Stimulated activated naive CD4-positive, alpha-beta T cell (primary cell): ENCODE measurements at regions not wholly inside any gene's neighbourhood (a gene's known extent, or its start where the extent isn't known, plus 50 kb on each side); places are given as distances from the start of the nearest gene placed in this dataset.
"Not testable (repeated sequence)": the region's sequence is repeated elsewhere in the genome, so short reads cannot be mapped to it uniquely, and the experiment has no call there.

ENCODE experiments used
- DNase-seq, 6 experiments: peaks; one replicate each; lab custom pipeline; 2025; lab: John Stamatoyannopoulos, UW

DNA sequence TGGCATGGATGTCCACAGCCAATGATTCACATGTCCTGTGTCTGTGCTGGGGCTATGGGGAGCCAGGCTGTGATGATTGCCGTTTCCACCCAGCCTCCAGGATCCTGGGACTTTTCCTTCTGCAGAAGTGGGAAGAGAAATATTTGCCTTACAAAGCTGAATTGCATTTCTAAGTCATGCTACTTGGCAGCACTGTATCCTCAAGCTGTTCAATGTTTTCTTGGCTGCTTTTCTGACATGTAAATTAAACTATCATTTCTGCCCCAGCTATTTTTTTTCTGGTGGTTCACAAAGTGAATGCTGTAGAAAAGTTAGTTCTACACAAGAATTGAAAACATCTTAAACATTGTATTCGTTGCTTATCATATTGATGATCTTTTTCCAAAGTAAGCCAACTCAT is 51.9 kb upstream of the TCERG1L start:
- no peak for DNase-seq

DNA sequence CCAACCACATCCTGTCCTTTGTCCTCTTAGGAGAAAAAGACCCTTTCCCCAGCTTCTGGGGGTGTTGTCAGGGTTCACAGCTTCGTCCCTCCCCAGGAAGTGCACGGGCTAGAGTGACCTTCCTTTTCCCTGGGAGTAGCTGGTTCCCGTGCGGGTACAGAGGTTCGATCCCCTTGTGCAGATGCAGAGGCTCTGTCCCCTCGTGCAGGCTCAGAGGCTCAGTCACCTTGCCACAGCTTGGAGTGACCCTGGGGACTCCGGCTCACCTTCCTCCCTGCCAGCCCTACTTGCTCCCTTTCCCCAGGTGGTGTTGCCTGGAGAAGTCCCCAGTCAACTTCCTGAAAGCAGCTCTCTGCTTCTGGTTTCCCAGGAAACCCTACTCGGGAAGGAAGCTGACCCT is 60.0 kb upstream of the TCERG1L start:
- DNase-seq, result no peak

DNA sequence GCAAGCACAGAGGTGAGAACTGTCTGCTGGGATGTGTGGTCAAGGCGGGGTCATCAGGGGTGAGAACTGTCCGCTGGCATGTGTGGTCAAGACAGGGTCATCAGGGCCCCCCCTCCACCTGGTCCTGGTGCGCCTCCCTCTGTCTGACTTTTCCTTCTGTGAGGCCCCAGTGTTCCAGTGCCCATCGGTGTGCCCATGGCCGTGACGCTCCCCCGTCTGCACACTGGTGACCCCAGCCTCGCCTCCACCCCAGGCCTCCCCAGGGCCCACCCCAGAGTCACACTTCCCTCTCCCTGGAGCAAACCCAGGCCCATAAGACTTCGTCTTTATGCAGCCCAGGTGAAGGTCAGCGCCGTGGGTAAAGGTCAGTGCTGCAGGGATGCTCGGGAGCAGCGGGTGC is 70.1 kb upstream of the TCERG1L start:
- DNase-seq, result no peak

DNA sequence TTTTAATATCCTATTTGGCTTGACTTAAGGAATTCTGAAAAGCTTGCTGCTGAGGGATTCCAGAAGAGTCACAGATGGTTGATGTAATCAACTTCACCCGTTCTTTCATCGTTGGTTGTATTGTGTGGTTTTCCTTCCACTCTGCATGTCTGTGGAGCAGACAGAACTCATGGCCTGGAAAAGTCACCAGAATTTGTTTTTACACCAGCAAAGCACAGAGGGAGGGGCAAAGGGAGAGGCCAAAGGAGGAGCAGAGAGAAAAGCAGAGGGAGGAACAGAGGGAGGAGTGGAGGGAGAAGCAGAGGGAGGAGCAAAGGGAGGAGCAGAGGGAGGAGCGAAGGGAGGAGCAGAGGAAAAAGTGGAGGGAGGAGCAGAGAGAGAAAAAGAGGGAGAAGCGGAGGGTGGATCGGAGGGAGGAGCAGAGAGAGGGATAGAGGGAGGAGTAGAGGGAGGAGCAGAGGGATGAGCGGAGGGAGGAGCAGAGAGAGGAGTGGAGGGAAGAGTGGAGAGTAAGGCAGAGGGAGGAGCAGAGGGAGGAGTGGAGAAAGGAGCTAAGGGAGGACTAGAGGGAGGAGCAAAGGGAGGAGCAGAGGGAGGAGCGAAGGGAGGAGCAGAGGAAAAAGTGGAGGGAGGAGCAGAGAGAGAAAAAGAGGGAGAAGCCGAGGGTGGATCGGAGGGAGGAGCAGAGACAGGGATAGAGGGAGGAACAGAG is 73.8 kb upstream of the TCERG1L start:
- not testable (repeated sequence) for DNase-seq

DNA sequence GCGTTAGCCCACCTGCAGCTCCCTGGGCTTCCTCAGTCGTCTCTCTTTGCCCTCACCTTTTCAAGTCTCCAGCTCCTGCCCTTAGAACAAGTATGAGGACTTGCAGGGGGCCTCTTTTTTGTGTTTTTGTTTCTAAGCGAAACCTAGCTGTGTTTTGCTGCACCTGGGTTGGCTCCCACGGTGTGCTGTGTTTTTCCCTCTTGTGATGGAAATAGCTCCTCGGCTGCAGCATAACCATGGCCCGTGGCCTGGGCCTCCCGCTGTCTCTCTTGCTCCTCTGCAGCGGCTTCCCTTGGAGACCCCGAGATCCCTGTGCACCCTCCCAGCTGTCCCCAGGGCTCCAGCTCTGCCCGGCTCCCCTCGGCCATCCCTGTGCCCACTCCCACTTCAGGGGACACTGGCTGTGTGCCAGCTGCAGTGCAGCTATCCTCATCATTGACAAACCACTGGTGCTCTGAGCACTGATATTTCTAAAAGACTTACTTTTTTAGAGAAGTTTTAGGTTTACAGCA is 75.6 kb upstream of the TCERG1L start:
- DNase-seq, result no peak

DNA sequence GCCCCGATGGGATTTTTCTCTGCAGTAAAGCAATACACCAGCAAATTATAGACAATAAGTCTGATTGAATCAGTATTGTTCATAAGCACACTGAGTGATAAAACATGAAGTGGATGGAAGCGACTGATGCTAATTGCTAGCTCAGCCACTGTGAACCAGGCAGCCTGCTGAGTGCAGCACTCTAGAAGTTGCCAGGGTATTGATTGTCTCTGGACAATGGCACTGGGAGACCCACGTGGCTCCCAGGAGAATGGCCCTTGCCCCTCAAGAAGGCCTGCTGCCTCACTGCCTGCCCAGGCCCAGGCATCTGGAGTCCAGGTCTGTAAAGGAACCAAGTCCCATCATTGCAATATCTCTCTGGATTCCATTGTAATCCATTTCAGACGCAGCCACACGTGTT is 80.4 kb upstream of the TCERG1L start:
- DNase-seq, result no peak

DNA sequence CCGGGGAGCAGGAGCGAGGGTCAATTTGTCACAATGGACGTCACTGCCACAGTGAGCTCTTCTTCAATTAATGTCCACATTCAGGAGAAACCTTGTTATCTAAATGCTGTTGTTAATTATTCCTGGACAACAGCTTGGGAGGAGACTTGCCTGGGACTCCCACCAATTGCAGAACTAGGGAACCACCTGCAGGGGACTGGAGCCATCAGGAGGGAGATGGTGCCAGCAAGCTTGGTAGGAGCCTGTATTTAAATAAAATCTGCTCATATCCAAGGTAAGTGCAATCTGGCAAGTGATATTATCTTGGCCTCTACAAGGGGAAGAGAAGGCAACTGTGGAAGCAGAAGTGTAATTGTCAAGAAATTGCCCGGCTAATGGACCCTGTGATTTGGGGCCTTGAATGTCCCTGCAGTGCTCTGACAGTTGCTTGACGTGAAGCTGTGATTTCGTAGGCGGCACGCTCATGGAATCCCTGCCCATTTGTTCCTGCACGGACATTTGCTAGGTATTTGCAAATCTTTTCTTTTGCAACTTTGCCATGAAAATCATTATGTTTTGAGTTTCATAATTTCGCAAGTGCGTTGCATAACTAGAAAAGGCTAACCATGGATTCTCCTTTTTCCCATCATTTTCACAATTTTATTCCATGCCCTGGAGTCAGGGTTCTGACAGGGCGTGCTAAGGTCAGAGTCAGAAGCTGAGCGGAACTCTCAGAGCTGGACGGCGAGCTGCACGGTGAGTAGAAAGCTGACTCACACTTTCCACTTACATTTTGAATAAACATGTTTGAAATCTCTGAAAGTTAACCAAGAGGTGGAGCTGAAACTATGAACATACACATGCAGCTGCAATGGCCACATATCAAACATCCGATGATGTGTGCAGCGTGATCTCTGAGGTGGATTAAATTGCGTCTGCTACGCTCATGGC is 84.9 kb upstream of the TCERG1L start:
- DNase-seq, result no peak

DNA sequence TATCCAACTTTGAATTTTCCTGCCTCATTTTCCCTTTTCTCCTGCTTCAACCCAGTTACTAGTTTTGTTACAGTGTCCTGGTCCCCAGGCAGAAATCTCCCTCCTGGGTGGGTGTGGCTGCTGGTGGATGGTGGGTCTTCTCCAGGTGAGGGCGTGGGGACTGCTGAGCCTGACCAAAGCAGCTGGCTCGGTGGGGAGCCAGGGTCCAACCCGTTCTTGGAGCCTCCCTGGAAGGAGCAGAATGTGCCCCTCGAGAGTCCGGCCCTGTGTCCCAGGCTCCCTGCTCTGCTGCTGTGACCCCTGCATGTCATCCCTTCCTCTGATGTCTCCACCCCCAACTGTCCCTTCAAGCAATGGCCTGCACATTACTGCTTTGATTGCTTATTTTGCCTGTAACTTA is 86.6 kb upstream of the TCERG1L start:
- no peak for DNase-seq

DNA sequence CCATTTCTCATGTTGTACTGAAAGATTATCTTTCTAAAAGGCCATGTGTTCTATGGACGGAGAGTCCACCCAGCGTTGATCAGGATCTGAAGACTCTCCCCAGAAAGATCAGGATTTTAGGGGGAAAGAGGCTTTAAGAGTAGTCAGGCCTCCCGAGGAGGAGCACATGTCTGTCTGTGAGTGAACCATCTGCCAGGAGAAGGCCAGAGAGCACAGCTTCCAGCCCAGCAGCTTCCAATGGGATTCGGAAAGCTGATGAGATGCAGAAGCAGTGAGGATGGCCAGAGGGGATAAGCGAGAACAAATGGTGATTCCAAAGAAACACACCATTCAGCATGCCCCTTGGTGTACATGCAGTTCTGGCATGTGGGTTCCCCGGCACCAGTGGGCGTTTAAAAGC is 88.5 kb upstream of the TCERG1L start:
- DNase-seq, result no peak

DNA sequence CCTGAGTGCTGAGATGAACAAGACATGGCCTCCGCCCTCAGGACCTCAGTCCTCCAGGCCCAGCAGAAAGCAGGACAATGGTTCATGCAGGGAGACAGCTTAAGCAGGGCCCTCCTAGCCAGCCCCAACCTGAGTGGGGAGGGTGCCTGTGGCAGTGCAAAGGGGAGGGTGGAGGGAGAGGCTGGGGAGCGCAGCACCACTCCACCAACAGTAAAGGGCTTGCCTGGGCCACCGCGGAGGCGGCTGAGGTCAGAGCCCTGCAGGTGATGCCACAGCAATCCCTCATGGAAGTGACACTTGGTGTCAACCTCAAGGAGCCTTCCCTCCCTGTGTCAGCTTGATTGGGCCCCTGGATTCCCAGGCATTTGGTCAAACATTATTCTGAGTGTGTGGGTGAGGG is 89.0 kb upstream of the TCERG1L start:
- DNase-seq, result no peak

DNA sequence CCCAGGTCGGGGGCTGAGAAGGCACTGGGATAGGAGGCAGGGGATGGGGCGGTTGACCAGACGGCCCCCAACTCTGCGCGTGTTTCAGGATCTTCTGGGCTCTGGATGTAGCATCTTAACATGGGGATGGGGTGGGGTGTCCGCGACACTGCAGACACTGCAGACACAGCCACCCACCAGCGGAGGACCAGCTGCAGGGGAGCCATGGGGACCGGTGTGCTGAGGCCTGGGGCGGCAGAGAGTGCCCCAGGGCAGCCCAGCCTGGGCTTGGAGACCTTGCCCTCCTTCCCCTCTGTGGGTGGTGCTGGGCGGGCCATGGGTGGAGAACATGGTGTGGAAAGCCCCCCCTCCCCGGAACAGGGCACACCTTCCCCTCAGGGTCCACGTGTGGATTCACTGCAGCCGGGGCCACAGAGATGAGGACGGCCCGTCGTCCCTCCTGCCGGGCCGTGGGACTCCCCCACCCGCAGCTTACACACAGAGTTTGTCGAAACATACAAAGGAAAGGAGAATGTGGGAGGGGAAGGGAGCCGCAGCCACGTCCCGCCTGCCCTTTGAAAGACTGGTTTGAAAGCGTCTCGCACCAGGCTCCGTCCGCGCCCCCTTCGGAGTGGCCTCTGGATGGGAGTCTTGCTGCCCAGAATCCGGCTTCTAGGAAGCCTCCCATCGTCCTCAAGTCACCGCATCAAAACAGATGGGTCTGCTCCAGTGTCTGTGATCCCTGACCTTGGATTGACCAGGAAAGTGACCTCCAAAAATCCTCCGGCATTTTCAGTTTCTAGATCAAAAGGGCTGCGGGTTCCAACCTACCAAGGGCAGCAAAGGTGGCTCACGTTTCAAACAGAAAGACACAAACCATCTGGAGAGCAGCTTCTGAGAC is 91.5 kb upstream of the TCERG1L start:
- DNase-seq, result no peak

DNA sequence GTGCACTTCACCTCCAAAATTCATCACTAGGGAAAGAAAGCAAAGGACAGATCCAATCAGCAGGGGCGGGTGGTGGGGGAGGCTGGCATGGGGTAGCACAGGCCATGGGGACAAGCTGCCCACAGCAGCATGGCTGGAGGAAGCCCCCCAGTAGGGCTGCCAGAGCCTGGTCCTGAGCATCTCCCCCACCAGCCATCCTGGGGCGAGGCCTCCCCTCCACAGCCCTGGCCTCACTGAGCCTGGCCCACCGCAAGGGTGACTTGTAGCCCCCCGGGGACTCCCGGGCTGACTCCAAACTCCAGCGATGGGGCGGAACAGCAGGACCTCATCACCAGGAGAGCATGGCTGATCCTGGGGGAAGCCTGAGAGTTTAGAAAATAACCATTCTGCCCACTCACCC is 92.4 kb upstream of the TCERG1L start:
- DNase-seq, result no peak

DNA sequence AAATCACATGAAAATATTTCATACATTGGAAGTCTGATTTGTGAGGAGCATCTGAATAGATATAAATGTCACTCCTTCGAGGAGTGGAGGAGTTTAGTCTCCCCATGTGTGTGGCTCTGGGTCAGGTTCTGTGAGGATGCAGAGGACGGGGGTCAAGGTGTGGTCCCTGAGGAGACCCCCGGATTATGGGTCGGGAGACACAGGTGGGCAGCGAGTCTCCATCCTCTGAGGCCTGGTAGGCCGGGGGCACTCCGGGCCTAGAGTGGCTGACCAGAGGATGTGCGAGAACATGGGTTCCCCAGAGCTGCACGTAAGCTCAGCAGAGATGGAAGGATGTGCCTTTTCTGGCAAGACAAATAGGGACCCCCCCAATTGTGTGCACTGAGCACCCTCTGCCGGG is 93.4 kb upstream of the TCERG1L start:
- DNase-seq, result no peak

DNA sequence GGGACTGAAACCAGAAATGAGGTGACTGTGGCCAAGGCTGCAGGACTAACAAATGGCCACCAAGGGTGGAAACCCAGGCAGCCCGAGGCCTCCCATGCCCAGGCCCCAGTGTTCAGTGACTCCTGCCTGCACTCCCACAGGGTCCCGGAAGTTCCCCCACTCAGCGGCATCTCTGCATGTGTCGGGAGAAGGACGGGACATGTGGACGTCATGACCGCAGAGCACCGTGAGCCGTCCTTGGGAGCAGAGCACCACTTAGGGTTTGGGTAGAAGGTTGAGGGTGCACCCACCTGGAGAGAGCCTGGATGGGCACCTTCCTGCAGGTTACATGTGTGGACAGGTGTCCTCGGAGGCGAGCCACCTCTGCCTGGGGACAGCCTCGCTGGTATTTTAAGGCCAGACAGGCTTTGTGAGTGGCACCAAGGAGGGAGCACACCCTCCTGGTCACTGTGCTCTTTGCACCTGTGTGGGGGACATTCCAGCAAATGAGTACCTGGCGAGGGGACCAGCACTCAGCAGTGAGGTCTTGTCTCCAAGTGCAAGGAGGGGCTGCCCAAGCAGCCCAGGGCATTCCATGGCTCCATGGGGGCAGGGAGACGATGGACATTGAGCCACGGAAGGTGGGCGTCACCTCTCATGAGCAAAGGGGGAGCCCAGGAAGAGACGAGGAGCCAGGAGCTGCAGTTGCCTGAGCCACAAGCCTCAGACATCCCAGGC is 95.3 kb upstream of the TCERG1L start:
- no peak for DNase-seq

DNA sequence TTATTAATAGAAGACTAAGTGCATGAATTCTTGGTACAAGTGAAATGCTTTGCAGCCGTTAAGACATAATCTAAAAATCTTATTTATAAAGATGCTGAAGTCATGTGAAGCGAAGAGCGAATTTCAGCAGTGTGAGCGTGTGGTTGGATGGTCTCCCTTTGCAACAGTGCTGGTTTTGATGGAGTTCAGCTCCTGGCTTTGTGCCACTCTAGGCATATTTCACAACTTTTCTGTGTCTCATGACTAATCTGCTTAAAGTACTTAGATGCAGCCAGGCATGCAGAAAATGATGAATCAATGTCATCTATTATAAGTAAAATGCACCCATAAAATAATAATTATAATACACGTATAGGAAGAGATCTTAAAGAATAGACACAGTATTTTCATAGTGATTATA is 107.2 kb upstream of the TCERG1L start:
- no peak for DNase-seq

DNA sequence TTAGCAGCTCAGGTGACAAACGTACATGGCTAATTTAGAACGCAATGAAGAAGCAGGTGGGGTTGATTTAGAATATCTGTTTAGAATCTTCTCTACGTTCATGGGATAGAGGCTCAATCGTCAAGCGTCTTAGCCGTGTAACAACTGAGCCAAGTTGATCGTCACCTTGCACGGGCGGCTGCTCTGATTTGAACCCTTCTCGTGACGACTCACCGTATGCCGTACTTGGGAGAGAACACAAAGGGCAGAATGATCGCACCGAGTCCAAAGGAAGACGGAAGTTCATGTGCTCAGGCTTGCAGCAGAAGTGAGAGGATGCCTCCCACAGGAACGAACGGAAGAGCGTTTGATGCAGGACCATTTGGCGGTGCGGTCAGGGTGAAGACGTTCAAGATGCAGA is 108.3 kb upstream of the TCERG1L start:
- DNase-seq, result no peak

DNA sequence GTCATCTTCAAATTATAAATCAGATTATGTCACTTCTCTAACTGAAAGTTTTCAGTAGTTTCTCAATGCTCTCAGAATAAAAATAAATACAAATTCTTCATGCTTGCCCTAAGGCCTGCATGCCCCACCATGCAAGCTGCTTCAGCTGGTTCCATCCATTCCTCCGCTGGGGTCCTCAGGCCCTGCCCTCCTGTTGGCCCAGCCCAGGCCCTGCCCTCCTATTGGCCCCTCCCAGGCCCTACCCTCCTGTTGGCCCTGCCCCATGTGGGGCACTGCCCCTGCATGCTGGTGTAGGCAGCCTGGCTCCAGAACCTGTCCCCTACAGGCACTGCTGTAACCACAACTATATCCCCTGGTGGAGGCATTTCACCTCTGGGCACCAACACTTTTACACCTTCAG is 109.3 kb upstream of the TCERG1L start:
- DNase-seq, result no peak

DNA sequence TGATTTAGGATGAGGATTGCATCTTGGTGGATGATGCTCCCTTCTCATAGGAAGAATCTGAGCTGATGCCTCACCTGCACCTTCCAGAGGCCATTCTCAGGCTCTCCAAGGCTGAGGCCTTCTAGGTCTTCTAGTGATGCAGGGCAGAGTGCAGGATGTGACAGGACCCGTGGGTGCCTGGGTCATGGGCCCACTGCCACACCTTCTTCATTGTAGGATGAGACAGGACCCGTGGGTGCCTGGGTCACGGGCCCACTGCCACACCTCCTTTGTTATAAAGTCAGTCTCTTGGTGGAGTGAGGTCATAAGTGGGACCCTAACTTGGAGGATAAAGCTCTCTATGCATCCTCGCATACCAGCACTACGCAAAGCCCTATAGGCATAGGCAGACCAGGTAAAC is 109.9 kb upstream of the TCERG1L start:
- DNase-seq, result no peak

DNA sequence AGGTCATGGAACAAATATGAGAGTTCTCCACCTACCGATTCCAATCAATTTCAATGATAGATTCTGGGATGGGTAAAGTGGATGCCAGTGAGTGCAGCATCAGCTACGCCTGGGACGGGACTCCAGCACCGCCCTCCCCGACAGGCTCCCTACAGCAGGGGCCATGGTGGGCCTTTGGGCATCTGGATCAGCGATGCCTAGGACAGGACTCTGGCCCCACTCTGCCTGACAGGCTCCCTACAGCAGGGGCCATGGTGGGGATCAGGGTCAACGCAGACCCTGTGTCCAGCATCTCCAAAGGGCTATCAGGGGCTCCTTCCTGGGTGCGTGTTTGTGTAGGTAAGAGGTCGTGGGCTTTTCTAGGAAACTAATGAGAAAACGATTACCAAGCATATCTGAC is 111.2 kb upstream of the TCERG1L start:
- no peak for DNase-seq

DNA sequence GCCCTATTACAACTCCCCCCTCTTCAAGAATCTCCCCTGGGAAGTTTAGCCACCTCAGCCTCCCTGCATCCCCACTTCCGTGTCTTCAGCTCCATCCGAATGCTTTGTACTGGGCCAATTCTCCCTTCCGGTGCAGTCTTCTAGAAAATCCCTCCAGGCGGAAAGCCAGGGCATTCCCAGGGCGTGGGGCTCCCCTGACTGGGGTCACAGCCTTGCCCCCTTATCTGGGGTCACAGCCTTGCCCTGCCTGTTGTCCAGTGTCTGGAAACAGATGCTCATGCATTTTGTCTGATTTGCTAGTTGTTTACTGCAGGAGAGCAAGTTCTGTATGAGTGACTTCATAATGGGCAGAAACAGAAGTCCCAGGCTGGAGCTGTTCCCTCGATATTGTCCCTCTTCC is 112.5 kb upstream of the TCERG1L start:
- no peak for DNase-seq

DNA sequence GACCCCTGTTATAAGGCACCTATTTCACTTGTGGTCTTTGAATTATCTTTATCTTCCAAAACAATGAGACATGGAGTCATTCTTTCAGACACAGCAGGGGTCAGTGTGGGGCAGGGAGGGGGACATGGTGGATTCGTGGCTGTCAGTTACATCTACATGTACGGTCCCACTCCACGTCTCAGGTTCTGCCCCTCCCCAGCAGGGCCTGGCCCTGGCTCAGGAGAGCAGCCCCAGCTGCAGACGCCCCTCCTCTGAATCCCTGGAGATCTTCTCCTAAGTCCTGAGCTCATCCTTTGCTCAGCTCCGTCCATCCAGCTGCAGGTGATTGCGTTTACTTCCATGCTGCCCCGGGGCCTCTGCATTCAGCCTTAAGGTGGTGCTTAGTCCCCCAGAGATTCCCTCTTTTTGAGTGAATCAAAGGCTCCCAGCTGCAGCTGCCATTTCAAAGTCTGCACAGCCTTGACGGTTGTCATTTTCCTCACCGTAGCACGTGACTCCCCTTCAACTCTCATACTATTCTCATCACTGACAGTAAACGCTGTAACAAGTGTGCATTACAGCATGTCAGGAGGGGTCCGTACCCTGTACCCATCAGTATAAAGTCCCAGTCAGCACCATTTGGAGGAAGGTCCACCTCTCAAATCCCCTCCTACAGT is 113.4 kb upstream of the TCERG1L start:
- no peak for DNase-seq
